CD14-positive monocyte (primary cell): ENCODE measurements at regions not wholly inside any gene's neighbourhood (a gene's known extent, or its start where the extent isn't known, plus 50 kb on each side); places are given as distances from the start of the nearest gene placed in this dataset.
"Not testable (repeated sequence)": the region's sequence is repeated elsewhere in the genome, so short reads cannot be mapped to it uniquely, and the experiment has no call there.

Experiments used
- DNase-seq, 3 donors: peaks; one replicate each; pipeline ENCODE4 v3.0.0-alpha.2; 2011 to 2022
- H2AFZ ChIP-seq: 2 replicates; pipeline ENCODE4 v1.6.0; 2012; ENCODE audit warnings: mild to moderate bottlenecking, low read depth, low read length, inconsistent platforms; ENCODE audit not compliant: insufficient read depth, poor library complexity, severe bottlenecking
- H3K27ac ChIP-seq, 2 donors: 1 replicate in 1 of 2; 2 replicates in 1 of 2; pipeline ENCODE4 v1.5.1; 2012 to 2013; ENCODE audit warnings: low read length in 2 of 2, control low read depth in 1 of 2, inconsistent platforms in 1 of 2, low read depth in 1 of 2, mild to moderate bottlenecking in 1 of 2
- H3K27me3 ChIP-seq, 2 donors: one replicate each; pipeline versions ENCODE4 v1.6.0 to v1.6.1; 2011 to 2013; ENCODE audit warnings: low read length in 2 of 2; ENCODE audit not compliant: control insufficient read depth in 2 of 2, insufficient read depth in 2 of 2
- H3K36me3 ChIP-seq, 2 donors: replicated peaks in 1 of 2; 1 replicate in 1 of 2; 2 replicates in 1 of 2; pipeline versions ENCODE4 v1.5.1 to v1.6.1; 2012 to 2013; ENCODE audit warnings: low read length in 2 of 2, control low read depth in 1 of 2, inconsistent platforms in 1 of 2, mild to moderate bottlenecking in 1 of 2; ENCODE audit not compliant: insufficient read depth in 2 of 2, control insufficient read depth in 1 of 2
- H3K4me1 ChIP-seq, 2 donors: 1 replicate in 1 of 2; 2 replicates in 1 of 2; pipeline versions ENCODE4 v1.5.1 to v1.6.1; 2012 to 2013; ENCODE audit warnings: low read length in 2 of 2, control low read depth in 1 of 2, inconsistent platforms in 1 of 2, mild to moderate bottlenecking in 1 of 2, moderate library complexity in 1 of 2; ENCODE audit not compliant: insufficient read depth in 2 of 2, control insufficient read depth in 1 of 2
- H3K4me2 ChIP-seq: replicated peaks from 2 replicates; pipeline ENCODE3; 2012; ENCODE audit warnings: low read length, moderate library complexity, mild to moderate bottlenecking; ENCODE audit not compliant: poor library complexity, severe bottlenecking; ENCODE audit errors: extremely low read depth
- H3K4me3 ChIP-seq, 3 experiments: fragments of 200-600 bp in 1 of 3; sonication (generic) in 1 of 3; replicated peaks in 1 of 3; 1 replicate in 2 of 3; 2 replicates in 1 of 3; pipeline ENCODE4 v1.5.1; 2011 to 2013; ENCODE audit warnings: low read length in 3 of 3, mild to moderate bottlenecking in 3 of 3, control low read depth in 2 of 3, low read depth in 2 of 3, inconsistent platforms in 1 of 3, moderate library complexity in 1 of 3
- H3K79me2 ChIP-seq: 2 replicates; pipeline ENCODE4 v1.6.0; 2012; ENCODE audit warnings: mild to moderate bottlenecking, control low read depth, inconsistent platforms, low read length, moderate library complexity; ENCODE audit not compliant: insufficient read depth
- H3K9ac ChIP-seq: 2 replicates; pipeline ENCODE4 v1.6.0; 2017; ENCODE audit warnings: low read length, mild to moderate bottlenecking; ENCODE audit not compliant: insufficient read depth, poor library complexity, severe bottlenecking
- H3K9me3 ChIP-seq, 2 donors: replicated peaks in 1 of 2; 1 replicate in 1 of 2; 2 replicates in 1 of 2; pipeline versions ENCODE4 v1.5.1 to v1.6.1; 2012 to 2013; ENCODE audit warnings: low read length in 2 of 2, control low read depth in 1 of 2; ENCODE audit not compliant: control insufficient read depth in 1 of 2, insufficient read depth in 1 of 2
- H4K20me1 ChIP-seq: 2 replicates; pipeline ENCODE4 v1.6.0; 2012; ENCODE audit warnings: mild to moderate bottlenecking, low read length, control low read depth, moderate library complexity; ENCODE audit not compliant: insufficient read depth
- H3K27ac Mint-ChIP-seq, 7 donors: one replicate each; pipeline ENCODE4 v1.8.0; 2020; ENCODE audit warnings: mild to moderate bottlenecking in 7 of 7, mixed read lengths in 7 of 7, moderate library complexity in 6 of 7, inconsistent platforms in 2 of 7
- H3K27me3 Mint-ChIP-seq, 3 donors: one replicate each; pipeline ENCODE4 v1.8.0; 2021 to 2022; ENCODE audit warnings: low read depth in 3 of 3, mild to moderate bottlenecking in 3 of 3, mixed read lengths in 3 of 3, moderate library complexity in 3 of 3, inconsistent platforms in 1 of 3
- H3K36me3 Mint-ChIP-seq, 2 donors: one replicate each; pipeline ENCODE4 v1.8.0; 2020; ENCODE audit warnings: mixed read lengths in 2 of 2, inconsistent platforms in 1 of 2, mild to moderate bottlenecking in 1 of 2
- H3K4me1 Mint-ChIP-seq: one replicate; pipeline ENCODE4 v1.8.0; 2020; ENCODE audit warnings: mild to moderate bottlenecking, mixed read lengths
- H3K4me3 Mint-ChIP-seq, 2 donors: one replicate each; pipeline ENCODE4 v1.8.0; 2020; ENCODE audit warnings: mild to moderate bottlenecking in 2 of 2, mixed read lengths in 2 of 2, moderate library complexity in 1 of 2
- H3K9me3 Mint-ChIP-seq, 7 donors: one replicate each; pipeline ENCODE4 v1.8.0; 2020 to 2022; ENCODE audit warnings: mixed read lengths in 7 of 7, mild to moderate bottlenecking in 6 of 7, moderate library complexity in 6 of 7, inconsistent platforms in 2 of 7
- CTCF ChIP-seq: fragments of 200-600 bp; IDR thresholded peaks from one replicate; pipeline ENCODE4 v1.8.0; 2022; ENCODE audit warnings: antibody characterized with exemption, mild to moderate bottlenecking
- WGBS: methylation state at CpG from one replicate; pipeline ENCODE4 v1.1.5; 2013; ENCODE audit warnings: missing lambda C conversion rate; ENCODE audit not compliant: insufficient coverage; 5-methylcytosine and 5-hydroxymethylcytosine counted together
- intact Hi-C, 2 donors: fragments of 100-400 bp; cut with micrococcal nuclease; formaldehyde crosslinking; loops; one replicate each; pipeline versions ENCODE4 v1.15.0 to v1.15.1; 2023

- DNase-seq: no peak
- no peak overlapping the region for H3K9ac ChIP-seq
- H2AFZ ChIP-seq: no peak overlapping the region
- no peaks in the 10 kb centered on the region for H3K27me3 ChIP-seq
- Mint-ChIP-seq H3K4me3 (no peak overlapping the region), H3K4me1 (no peaks in the 10 kb centered on the region), H3K27me3 (no peaks in the 10 kb centered on the region), H3K9me3 (no peaks in the 10 kb centered on the region), H3K36me3 (no peaks in the 10 kb centered on the region), H3K27ac (no peak overlapping the region)
- H3K79me2 ChIP-seq: no peaks in the 10 kb centered on the region
- no peaks in the 10 kb centered on the region for H3K9me3 ChIP-seq
- H3K4me3 ChIP-seq: no peak overlapping the region
- H3K4me2 ChIP-seq: no peak overlapping the region
- WGBS: 30% methylated on average over 1 of the region's 3 CpGs
- intact Hi-C loops: no loop called here
- no peak overlapping the region for H3K27ac ChIP-seq
- H3K4me1 ChIP-seq: no peaks in the 10 kb centered on the region
- H3K36me3 ChIP-seq: no peaks in the 10 kb centered on the region
- TF ChIP-seq CTCF: no peak
- no peaks in the 10 kb centered on the region for H4K20me1 ChIP-seq
These were observed 800.9 kb downstream of the TMEM121 start for GRCh38 chr14:106327234-106327633.

GRCh38 chr14:106327702-106328353 is 801.4 kb downstream of the TMEM121 start:
- H4K20me1 ChIP-seq, H2AFZ ChIP-seq, H3K27me3 Mint-ChIP-seq, H3K4me3 Mint-ChIP-seq, H3K9me3 ChIP-seq, H3K27ac ChIP-seq, intact Hi-C loops, H3K4me3 ChIP-seq, H3K9me3 Mint-ChIP-seq, H3K36me3 ChIP-seq, H3K9ac ChIP-seq, H3K4me1 Mint-ChIP-seq, H3K4me2 ChIP-seq, DNase-seq, H3K4me1 ChIP-seq, H3K79me2 ChIP-seq, H3K27me3 ChIP-seq, H3K36me3 Mint-ChIP-seq: not testable (repeated sequence)
- peak overlapping the region in 1 of 7 donors; percentile 36 for H3K27ac Mint-ChIP-seq
- WGBS: 100% methylated on average over 2 of the region's 4 CpGs

- H3K9me3 Mint-ChIP-seq, H2AFZ ChIP-seq, H3K27me3 Mint-ChIP-seq, H3K36me3 ChIP-seq, H3K27ac Mint-ChIP-seq, H3K9ac ChIP-seq, H3K4me1 Mint-ChIP-seq, H3K27ac ChIP-seq, H3K79me2 ChIP-seq, H3K4me3 ChIP-seq, H3K4me3 Mint-ChIP-seq, DNase-seq, H3K27me3 ChIP-seq, H3K4me1 ChIP-seq, intact Hi-C loops, H3K4me2 ChIP-seq, H3K36me3 Mint-ChIP-seq, H4K20me1 ChIP-seq, H3K9me3 ChIP-seq: not testable (repeated sequence)
- 94% methylated on average over 2 of the region's 4 CpGs for WGBS
These were observed 802.9 kb downstream of the TMEM121 start for GRCh38 chr14:106329243-106329642.

GRCh38 chr14:106329987-106330774 is 803.8 kb downstream of the TMEM121 start:
- H3K9ac ChIP-seq, H3K27me3 ChIP-seq, H3K27ac ChIP-seq, H3K27ac Mint-ChIP-seq, H3K27me3 Mint-ChIP-seq, H3K9me3 Mint-ChIP-seq, intact Hi-C loops, H2AFZ ChIP-seq, H3K36me3 Mint-ChIP-seq, H3K4me1 Mint-ChIP-seq, H3K79me2 ChIP-seq, H3K9me3 ChIP-seq, H4K20me1 ChIP-seq, H3K36me3 ChIP-seq, H3K4me2 ChIP-seq, DNase-seq, H3K4me3 Mint-ChIP-seq, H3K4me1 ChIP-seq, H3K4me3 ChIP-seq: not testable (repeated sequence)
- WGBS: 100% methylated on average over 1 of the region's 8 CpGs
